ENCODE measurements at regions not wholly inside any gene's neighbourhood (a gene's known extent, or its start where the extent isn't known, plus 50 kb on each side); places are given as distances from the start of the nearest gene placed in this dataset.

DNA sequence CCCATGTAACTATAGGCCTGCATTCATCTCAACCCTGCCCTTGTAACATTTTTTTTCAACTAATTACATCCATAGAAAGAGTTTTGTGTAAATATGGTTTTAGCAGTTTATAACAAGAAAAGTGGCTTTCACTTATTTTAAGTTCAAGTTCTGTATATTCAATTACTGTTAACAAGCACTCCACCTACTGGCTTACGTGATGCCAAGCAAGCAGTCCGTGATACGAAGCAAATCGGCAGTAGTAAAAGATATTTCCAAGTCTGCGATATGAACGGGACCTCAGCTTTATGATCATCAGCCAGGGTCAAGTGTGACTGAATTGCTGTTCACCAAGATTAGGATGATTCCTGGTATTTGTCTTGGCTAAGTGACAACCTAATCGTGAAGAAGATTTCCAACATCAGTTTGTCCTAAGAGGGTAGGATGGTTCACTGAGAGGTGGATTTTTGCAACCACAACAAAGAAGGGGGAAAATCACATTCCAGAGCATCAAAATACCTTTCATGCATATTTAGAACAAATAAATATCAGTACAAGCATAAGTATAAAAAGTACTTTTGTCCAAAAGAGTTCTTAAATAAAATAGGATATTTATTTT lies 456.2 kb downstream of the FOXG1 start:
- no peak for DNase-seq

- DNase-seq = no peak
Observed at GRCh38 chr14:29223947-29224346, 457.4 kb downstream of the FOXG1 start.

DNA sequence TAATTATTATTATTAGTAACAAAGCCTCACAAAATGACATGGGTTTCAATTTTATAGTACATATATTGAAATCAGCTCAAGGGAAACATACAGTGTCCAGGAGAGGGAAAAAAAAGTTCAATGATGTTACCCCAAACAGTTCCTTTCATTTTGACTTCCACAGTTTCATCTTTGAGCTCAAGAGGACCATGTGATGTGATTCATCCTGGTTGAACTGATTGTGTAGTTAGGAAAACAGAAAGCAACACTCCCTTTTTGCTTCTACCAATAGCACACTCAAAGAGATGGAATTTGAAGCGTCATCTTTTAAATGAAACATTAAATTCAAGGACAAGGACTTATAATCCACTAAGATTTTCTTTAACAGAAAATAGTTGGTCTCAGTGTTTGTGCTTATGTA lies 461.0 kb downstream of the FOXG1 start:
- DNase-seq = no peak

DNA sequence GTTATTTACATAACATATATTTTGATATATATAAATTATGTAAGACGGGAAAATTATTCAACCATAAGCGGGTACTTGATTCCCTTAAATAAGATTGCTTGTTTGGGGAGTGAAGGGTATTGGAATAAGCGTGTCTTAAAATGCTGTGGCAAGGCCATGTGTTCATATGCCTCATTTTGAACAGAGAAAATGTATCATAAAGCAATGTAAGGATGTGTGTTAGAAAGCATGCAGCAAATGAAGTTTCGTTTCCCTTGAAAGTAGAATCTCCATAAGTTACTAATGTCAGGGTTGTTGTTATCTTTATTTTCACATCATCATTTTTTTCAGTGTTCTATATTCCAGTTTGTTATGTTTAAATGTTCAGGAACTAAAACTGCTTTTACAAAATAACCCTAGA lies 465.6 kb downstream of the FOXG1 start:
- no peak for DNase-seq

DNA sequence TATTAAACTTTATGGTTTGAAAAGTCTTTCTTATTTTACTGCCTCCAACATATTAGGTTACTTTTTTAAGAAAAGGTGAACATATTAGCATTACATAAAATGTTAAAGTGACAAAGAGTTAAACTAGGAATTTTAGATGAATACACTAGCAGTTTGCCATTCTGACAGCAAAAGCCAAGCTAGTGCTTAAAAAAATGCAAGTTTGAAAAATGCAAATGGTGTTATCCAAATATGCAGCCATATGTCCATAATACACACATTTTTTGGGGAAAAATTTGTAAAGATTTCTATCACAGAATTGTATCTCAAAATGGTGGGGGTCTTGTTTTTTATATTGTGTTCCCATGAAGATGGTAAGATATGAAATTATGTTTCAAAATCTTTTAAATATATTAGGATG lies 466.1 kb downstream of the FOXG1 start:
- DNase-seq = no peak

- DNase-seq = no peak
Observed at GRCh38 chr14:29233188-29233587, 466.6 kb downstream of the FOXG1 start.

GRCh38 chr14:29235991-29236390 lies 469.4 kb downstream of the FOXG1 start:
- no peak for DNase-seq

GRCh38 chr14:29236401-29236800 lies 469.8 kb downstream of the FOXG1 start:
- DNase-seq = no peak

- DNase-seq = no peak
Observed at GRCh38 chr14:29236848-29237247, 470.3 kb downstream of the FOXG1 start.

- no peak for DNase-seq
Observed at GRCh38 chr14:29240066-29240465, 473.5 kb downstream of the FOXG1 start.

- no peak for DNase-seq
Observed at GRCh38 chr14:29242755-29243754, 476.5 kb downstream of the FOXG1 start.

DNA sequence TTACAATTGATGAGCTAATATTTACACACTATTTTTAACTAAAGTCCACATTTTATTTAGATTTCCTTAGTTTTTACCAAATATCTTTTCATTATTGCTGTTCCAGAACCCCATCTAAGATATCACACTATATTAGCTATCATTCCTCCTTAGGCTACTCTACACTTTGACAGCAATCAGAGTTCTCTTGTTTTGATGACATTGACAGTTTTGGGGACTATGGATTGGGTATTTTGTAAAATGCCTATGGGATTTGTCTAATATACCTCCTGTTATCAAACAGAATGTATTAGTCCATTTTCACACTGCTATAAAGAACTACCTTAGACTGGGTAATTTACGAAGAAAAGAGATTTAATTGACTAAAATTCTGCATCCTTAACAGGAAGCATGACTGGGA lies 489.1 kb downstream of the FOXG1 start:
- no peak for DNase-seq

DNA sequence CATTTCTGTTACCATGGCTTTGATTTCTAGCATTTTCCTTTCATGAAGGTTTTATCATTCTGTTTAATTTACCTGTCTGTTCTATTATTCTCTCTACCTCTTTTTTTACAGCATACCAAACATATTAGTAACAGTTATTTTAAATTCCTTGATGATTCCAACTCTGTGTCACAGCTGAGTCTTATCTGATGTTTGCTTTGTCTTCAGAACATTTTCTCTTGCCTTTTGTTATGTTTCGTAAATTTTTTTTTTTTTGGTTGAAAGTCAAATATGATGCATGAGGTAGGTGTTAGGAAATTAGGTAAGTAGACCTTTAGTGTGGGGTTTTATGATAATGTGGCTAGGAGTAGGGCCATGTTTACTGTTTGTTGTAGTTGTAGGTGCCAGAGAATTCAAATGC lies 496.4 kb downstream of the FOXG1 start:
- no peak for DNase-seq

GRCh38 chr14:29264865-29265264 lies 498.3 kb downstream of the FOXG1 start:
- DNase-seq = no peak

DNA sequence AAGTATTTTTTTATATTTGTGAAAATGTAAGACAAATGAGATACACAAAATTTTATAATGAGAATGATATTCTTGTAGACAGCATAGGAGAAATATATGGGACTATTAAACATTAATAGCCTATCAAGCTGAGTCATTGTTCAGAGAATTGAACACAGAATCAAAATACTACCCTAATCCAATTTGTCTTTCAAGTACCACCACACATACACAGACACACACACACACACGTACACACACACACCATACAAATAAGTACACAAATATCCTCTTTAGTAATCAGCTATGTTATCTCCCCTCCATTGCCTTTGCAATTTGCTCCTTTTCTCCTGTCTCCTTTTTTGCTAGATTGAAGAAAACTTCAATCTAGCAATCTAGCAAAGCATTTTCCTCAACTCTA lies 499.3 kb downstream of the FOXG1 start:
- no peak for DNase-seq

DNA sequence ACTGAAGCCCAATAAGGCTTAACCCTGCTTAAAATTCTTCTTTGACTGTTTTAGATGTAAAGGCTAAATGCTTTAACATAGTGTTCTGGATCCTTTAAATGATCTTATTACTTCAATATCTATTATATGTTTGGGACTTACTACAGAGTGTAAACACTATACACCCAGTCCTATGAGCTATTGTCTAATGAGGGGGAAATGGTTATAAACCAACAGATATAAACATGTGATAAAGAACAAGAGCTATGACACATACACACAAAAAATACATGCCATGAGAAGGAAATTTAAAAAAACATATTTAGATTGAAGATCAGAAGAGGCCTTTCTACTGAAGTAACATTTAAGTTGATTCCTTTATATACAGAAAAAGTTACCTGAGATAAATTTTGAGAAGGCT lies 505.1 kb downstream of the FOXG1 start:
- DNase-seq = no peak

DNA sequence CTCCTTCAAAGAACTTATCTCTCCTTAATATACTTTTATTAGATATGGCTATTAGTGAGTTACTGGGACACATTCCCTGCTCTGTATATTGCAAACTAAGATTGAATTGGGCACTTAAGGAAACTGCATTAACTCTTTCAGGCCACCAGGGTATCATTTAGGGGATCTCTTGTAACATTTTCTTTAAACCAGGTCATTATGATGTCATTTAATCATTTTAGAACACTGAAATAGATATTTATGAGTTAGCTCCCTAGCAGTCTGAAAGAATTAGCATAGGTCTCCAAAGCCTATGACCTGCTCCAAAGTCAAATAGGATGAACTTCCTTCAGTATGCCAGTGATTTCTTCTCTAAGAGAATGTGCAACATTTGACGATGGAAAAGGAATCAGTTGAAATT lies 506.9 kb downstream of the FOXG1 start:
- DNase-seq = no peak

DNA sequence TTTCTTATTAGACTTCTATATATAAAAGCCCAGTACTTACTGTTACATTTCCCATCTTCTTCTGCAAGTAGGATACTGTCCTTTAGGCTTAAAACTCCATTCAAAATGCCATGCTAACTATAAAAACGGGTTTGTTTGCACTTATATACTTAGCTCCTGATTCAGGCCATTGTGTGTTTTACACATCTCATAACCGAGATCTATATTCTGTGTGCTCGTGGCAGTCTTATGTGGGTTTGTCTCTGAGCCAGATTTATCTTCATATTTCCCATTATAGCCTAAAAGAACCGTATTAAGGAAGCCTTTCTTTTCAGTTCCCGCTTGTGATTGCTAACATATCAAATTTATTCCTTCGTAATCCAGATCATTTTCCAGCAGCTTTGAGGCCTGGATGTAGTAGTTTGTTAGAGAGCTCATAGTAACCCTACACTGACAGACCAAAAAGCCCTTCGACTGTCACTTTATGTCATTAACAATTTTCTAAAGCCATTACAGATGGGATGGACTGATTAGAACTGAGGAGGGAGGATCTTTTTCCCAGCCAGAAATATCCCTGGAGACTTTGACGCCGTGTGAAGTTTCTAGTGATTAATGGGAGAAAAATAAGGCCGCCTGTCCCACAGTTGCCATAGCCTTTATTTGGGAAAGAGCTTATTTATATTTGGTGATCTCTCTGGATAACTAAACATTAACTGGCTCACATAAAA lies 508.5 kb downstream of the FOXG1 start:
- DNase-seq = no peak

DNA sequence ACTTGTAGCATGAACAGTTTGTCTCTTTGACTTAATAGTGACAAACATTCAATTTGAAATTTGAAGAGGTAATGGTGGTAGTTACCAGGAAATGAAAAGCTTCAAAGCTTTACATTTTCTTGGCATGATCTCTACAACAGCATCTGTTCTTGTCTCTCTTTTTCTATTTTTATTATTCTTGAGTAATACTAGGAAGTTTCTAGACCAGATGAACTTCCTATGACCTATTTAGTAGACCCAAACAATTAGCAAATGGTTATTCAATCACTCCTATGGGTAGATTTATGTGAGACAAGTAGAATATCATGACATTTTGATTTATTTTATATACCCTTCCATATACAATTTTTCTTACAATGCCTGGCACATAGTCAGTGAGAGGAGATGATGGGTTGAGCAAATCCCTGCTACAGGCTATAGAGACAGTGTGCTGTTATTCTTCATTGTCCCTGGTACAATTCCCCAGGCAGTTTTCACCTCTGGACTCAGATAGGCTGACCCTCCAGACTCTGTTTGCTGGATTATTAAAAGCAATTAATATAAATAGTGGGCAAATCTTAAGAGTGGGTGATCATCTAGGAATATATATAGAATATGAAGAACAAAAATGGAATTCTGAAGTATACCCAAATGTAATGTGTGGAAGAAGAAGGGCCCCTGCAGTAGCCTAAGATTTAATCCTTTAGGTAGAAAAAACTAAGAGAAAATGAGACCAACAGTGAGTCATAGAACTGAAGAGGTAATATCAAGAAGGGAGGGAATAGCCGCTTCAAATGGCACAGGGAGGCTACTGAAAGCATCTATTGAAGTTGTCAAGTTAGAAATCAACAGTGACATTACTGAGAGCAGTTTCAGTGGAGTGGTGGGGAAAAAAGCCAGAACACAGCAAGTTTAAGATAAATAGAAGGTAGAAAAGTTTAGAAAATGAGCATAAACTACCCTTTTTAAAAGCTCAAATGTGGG lies 512.0 kb downstream of the FOXG1 start:
- no peak for DNase-seq

DNA sequence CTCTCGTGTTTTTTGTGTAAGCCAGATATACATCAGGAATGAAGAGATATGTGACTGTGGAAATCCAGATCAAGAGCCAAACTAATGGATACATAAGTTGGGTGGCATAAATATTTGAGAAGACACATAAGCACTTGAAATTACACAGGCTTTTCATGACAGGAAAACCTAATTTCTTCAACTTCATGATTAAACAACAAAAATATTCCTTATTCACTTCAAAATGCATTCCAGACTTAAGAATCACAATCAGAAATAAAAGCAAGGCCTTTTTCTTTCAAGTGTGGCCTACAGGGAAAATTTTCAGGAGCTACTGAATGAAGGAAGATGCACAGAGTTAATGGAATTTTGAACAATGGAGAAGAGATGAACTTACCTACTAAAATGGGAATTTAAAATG lies 515.6 kb downstream of the FOXG1 start:
- no peak for DNase-seq

- no peak for DNase-seq
Observed at GRCh38 chr14:29290441-29290840, 523.9 kb downstream of the FOXG1 start.

DNA sequence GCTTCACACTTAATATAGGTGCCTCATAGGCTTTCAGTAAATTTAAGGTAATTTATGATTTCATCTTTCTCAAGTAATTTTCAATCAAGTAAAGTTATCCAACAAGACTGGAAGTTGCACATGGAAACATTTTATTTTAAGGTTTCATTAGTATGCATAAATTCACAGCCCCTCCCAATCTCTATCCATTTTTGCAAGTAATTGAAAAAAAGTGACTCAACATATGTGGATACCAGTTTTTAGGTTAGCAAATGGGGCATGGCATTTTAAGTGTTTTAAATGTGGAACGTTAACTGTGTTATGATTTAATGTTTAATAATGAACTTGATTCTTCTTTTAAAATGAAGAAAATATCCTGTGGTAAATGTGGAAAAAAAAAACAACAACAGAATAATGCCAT lies 532.8 kb downstream of the FOXG1 start:
- no peak for DNase-seq

- no peak for DNase-seq
Observed at GRCh38 chr14:29301571-29301970, 535.0 kb downstream of the FOXG1 start.

Measured in activated CD4-positive, alpha-beta T cell treated with anti-CD3 and anti-CD28 coated beads for 48 hours (primary cell).